H1 (cell line): ENCODE measurements at regions not wholly inside any gene's neighbourhood (a gene's known extent, or its start where the extent isn't known, plus 50 kb on each side); places are given as distances from the start of the nearest gene placed in this dataset.

ENCODE experiments used
- CHD7 ChIP-seq: fragments of 300-600 bp; sonication (generic); IDR thresholded peaks from 2 replicates; pipeline ENCODE4 v1.7.1; 2012; ENCODE audit warnings: low read length, moderate library complexity, mild to moderate bottlenecking, inconsistent platforms; ENCODE audit not compliant: insufficient replicate concordance
- GABPA ChIP-seq: IDR thresholded peaks from 2 replicates; pipeline ENCODE4 v1.6.1; 2011; ENCODE audit warnings: mild to moderate bottlenecking, low read length, moderate library complexity, borderline replicate concordance; ENCODE audit not compliant: insufficient read depth
- NANOG ChIP-seq: IDR thresholded peaks from 2 replicates; pipeline ENCODE4 v1.6.1; 2011; ENCODE audit warnings: low read length, low read depth, mild to moderate bottlenecking, inconsistent platforms; ENCODE audit not compliant: insufficient read depth, poor library complexity, severe bottlenecking
- PHF8 ChIP-seq: fragments of 200-600 bp; sonication (generic); conservative IDR thresholded peaks from 2 replicates; pipeline ENCODE4 v1.7.1; 2012; ENCODE audit warnings: low read depth, mild to moderate bottlenecking, inconsistent platforms, low read length, moderate library complexity
- SP2 ChIP-seq: IDR thresholded peaks from 2 replicates; pipeline ENCODE4 v1.6.1; 2012; ENCODE audit warnings: mild to moderate bottlenecking, low read length, inconsistent platforms
- TAF1 ChIP-seq: IDR thresholded peaks from 2 replicates; pipeline ENCODE4 v1.6.1; 2011; ENCODE audit warnings: mild to moderate bottlenecking, low read depth, low read length
- TAF7 ChIP-seq: optimal IDR thresholded peaks from 2 replicates; pipeline ENCODE3; 2011; ENCODE audit warnings: low read depth, mild to moderate bottlenecking, inconsistent platforms, low read length, moderate library complexity, borderline replicate concordance
- TEAD4 ChIP-seq: IDR thresholded peaks from 2 replicates; pipeline ENCODE4 v1.6.1; 2012; ENCODE audit warnings: low read depth, low read length, inconsistent platforms, mixed read lengths

DNA sequence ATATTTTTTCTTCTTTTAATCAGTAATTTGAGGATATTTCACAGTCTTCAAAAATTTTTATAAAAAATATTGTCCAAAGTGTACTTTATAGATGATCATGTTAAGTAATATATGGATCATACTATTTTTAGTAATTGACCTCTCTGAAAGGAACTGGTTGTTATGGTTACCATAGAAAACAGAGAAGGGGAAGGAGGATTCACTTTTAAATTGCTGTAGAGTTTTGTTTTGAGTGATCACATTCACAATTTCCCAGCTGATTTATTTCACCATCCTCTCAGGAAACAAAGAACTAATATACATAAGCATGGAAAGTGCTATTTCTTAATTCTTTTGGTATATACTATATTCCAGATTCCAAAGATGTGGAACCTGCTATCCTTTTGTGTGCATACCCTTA lies 56.5 kb upstream of the NREP start (continued):
- TF ChIP-seq CHD7 (no peak), NANOG (no peak), PHF8 (no peak), TAF1 (no peak), TEAD4 (no peak), SP2 (no peak), TAF7 (no peak), GABPA (no peak)
